ENCODE measurements at regions not wholly inside any gene's neighbourhood (a gene's known extent, or its start where the extent isn't known, plus 50 kb on each side); places are given as distances from the start of the nearest gene placed in this dataset.
"Not testable (repeated sequence)": the region's sequence is repeated elsewhere in the genome, so short reads cannot be mapped to it uniquely, and the experiment has no call there.

DNA sequence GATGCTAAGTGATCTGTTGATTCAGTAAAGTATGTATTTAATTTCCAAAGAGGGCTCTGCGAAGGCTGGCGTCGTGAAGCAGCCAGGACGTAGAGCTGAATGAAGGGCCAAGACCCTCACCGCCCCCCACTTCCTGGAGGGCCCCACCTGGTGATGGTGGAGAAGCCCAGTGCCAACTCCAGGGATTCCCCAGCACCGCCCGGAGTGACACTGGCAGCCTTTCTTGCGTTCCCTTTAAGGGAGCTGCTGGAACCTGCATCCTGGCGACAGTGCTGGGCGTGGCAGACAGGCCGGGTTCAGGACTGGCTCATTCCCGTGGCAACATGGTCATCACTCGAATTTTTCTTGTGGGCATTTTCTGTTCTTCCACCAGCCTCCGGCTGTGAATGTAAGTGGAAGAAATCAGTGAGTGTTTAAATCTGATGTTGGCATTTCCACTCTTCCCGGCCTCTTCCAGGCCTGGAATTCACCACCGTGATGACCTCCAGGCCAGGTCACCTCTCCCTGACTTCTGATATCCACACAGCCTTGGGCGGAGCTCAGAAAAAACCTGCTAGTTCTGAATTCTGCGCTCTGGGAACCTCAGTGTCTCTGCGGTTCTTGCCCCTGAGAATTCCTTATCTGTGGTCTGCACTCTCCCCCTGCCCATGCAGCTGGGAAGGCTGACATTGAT, 57.4 kb upstream of the DACT2 start:
- ATAC-seq, result no peak
- DNase-seq, result peak in 1 of 4 donors; percentile 72
- H3K27ac ChIP-seq, result no peak overlapping the region
- intact Hi-C loops (cut with DNase I), result no loop called here
- TF ChIP-seq CTCF (IDR thresholded peaks at IDR 0.05), result no peak
- peaks cover 0 to 13% of the 10 kb centered on the region in 2 donors for H3K9me3 ChIP-seq
- H3K4me1 ChIP-seq, result no peaks in the 10 kb centered on the region
- no peaks in the 10 kb centered on the region for H3K36me3 ChIP-seq
- no peak overlapping the region for H3K4me3 ChIP-seq
- peaks cover 0 to 31% of the 10 kb centered on the region in 2 donors for H3K27me3 ChIP-seq

DNA sequence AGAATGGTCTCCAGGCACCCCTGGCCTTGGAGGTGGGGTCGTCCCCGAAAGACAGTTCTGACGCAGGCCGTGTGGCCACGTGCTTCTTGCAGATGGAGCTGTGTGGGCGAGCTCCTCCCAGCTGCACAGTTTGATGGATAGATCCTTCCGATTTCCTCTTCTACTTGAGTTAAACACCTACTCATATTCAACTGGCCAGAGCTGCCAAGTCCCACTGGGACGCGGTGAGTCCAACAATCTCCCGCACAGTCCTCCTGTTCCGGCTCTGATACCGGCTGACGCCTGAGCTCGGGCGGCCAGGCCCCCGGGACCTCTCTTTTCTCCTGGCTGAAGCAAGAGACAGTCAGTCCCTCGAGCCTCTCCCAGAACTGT, 57.9 kb upstream of the DACT2 start:
- intact Hi-C loops (cut with DNase I), result no loop called here
- H3K4me3 ChIP-seq, result no peak overlapping the region
- no peaks in the 10 kb centered on the region for H3K36me3 ChIP-seq
- H3K27ac ChIP-seq, result no peak overlapping the region
- TF ChIP-seq CTCF (IDR thresholded peaks at IDR 0.05), result no peak
- DNase-seq, result peak in 1 of 4 donors; percentile 59
- peaks cover 0 to 31% of the 10 kb centered on the region in 2 donors for H3K27me3 ChIP-seq
- peak; percentile 29 for ATAC-seq
- H3K9me3 ChIP-seq, result peaks cover 0 to 16% of the 10 kb centered on the region in 2 donors
- no peaks in the 10 kb centered on the region for H3K4me1 ChIP-seq

DNA sequence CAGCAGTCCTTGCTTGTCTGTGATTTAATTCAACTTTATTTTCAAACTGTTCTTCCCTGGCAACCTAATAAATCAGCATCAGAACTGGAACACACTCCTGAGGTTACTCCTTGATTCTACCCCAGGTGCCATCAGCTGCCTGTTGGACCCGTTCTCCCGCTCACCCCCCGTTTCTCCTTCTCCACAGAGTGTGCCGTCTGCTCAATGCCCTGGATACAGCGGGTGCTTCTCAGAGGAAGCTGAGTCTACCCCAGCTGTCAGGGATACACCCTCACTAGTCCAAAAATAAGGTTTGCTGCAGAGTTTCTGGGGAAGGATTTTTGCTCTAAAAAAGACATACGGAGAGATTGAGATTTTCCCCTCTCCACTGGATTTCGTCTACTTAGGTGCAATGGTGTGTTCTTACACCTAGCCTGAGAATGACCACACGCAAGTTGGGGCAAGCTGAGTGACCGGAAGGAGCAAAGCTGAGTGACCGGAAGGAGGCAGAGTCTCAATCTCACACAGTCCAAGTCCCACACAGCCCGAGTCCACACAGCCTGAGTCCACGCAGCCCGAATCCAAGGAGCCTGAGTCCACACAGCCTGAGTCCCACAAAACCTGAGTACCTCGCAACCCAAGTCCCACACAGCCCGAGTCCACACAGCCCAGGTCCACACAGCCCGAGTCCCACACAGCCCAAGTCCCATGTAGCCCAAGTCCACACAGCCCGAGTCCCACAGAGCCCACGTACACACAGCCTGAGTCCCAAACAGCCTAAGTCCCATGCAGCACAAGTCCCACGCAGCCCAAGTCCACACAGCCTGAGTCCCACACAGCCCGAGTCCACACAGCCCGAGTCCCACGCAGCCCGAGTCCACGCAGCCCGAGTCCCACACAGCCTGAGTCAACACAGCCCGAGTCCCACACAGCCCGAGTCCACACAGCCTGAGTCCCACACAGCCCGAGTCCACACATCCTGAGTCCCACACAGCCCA, 58.6 kb upstream of the DACT2 start:
- TF ChIP-seq CTCF (IDR thresholded peaks at IDR 0.05), result no peak
- H3K27me3 ChIP-seq, result peaks cover 0 to 31% of the 10 kb centered on the region in 2 donors
- no peak for DNase-seq
- intact Hi-C loops (cut with DNase I), result no loop called here
- H3K4me3 ChIP-seq, result no peak overlapping the region
- no peak overlapping the region for H3K27ac ChIP-seq
- ATAC-seq, result no peak
- H3K4me1 ChIP-seq, result no peaks in the 10 kb centered on the region
- H3K36me3 ChIP-seq, result no peaks in the 10 kb centered on the region
- H3K9me3 ChIP-seq, result peaks cover 0 to 18% of the 10 kb centered on the region in 2 donors

GRCh38 chr6:168379579-168379978, 60.0 kb upstream of the DACT2 start:
- Histone ChIP-seq H3K27me3 (peaks cover 0 to 25% of the 10 kb centered on the region in 2 donors), H3K9me3 (peaks cover 0 to 18% of the 10 kb centered on the region in 2 donors)
- DNase-seq, result peak in 1 of 4 donors; percentile 43
- ATAC-seq; H3K36me3 ChIP-seq; intact Hi-C loops (cut with DNase I); H3K4me1 ChIP-seq; H3K27ac ChIP-seq; H3K4me3 ChIP-seq: not testable (repeated sequence)

GRCh38 chr6:168380166-168380955, 60.6 kb upstream of the SMOC2 start:
- H3K27ac ChIP-seq; H3K4me1 ChIP-seq; ATAC-seq; H3K36me3 ChIP-seq; H3K4me3 ChIP-seq; intact Hi-C loops (cut with DNase I): not testable (repeated sequence)
- Histone ChIP-seq H3K27me3 (peaks cover 0 to 25% of the 10 kb centered on the region in 2 donors), H3K9me3 (peaks cover 0 to 18% of the 10 kb centered on the region in 2 donors)
- DNase-seq, result peak in 1 of 4 donors; percentile 54

All from left lung (tissue), 4 donors.